ENCODE measurements at regions not wholly inside any gene's neighbourhood (a gene's known extent, or its start where the extent isn't known, plus 50 kb on each side); places are given as distances from the start of the nearest gene placed in this dataset.

GRCh38 chr2:75808793-75809535 is 98.2 kb upstream of the GCFC2 start:
- TF ChIP-seq CTCF (IDR thresholded peaks at IDR 0.05) = no peak
- TF ChIP-seq POLR2A (IDR thresholded peaks at IDR 0.05) = no peak

Measured in uterus (tissue), 2 donors.